H9 (cell line): ENCODE measurements at regions not wholly inside any gene's neighbourhood (a gene's known extent, or its start where the extent isn't known, plus 50 kb on each side); places are given as distances from the start of the nearest gene placed in this dataset.

Source experiments
- DNase-seq: peaks from one replicate; pipeline ENCODE4 v3.0.0-alpha.2; 2017
- H2AFZ ChIP-seq: one replicate; pipeline ENCODE4 v1.6.1; 2013; ENCODE audit warnings: mild to moderate bottlenecking, low read length, control low read depth, moderate library complexity
- H2AK5ac ChIP-seq: 2 replicates; pipeline ENCODE4 v1.6.1; 2013; ENCODE audit warnings: low read length, control low read depth, mixed read lengths; ENCODE audit not compliant: insufficient read length
- H2BK120ac ChIP-seq: one replicate; pipeline ENCODE4 v1.6.1; 2013; ENCODE audit warnings: low read depth, mild to moderate bottlenecking, low read length, control low read depth, inconsistent platforms; ENCODE audit not compliant: poor library complexity, severe bottlenecking
- H2BK12ac ChIP-seq: 2 replicates; pipeline ENCODE4 v1.6.1; 2013; ENCODE audit warnings: low read length, control low read depth, mixed read lengths, low read depth; ENCODE audit not compliant: insufficient read length
- H2BK15ac ChIP-seq: 2 replicates; pipeline ENCODE4 v1.6.1; 2013; ENCODE audit warnings: low read depth, low read length, control low read depth
- H2BK20ac ChIP-seq: one replicate; pipeline ENCODE4 v1.6.1; 2013; ENCODE audit warnings: low read depth, mild to moderate bottlenecking, low read length, control low read depth, inconsistent platforms; ENCODE audit not compliant: poor library complexity, severe bottlenecking
- H2BK5ac ChIP-seq: 2 replicates; pipeline ENCODE4 v1.6.1; 2013; ENCODE audit warnings: low read length, control low read depth, mixed read lengths; ENCODE audit not compliant: insufficient read length
- H3K14ac ChIP-seq: 2 replicates; pipeline ENCODE4 v1.6.1; 2013; ENCODE audit warnings: low read length, control low read depth; ENCODE audit not compliant: insufficient read depth
- H3K18ac ChIP-seq: 2 replicates; pipeline ENCODE4 v1.6.1; 2013; ENCODE audit warnings: low read depth, mild to moderate bottlenecking, mixed read lengths, low read length, control low read depth; ENCODE audit not compliant: insufficient read length
- H3K23ac ChIP-seq: 2 replicates; pipeline ENCODE4 v1.6.1; 2013; ENCODE audit warnings: low read length, control low read depth, mixed read lengths, low read depth; ENCODE audit not compliant: insufficient read length
- H3K23me2 ChIP-seq: 2 replicates; pipeline ENCODE4 v1.6.1; 2013; ENCODE audit warnings: low read depth, mild to moderate bottlenecking, mixed read lengths, low read length, control low read depth; ENCODE audit not compliant: insufficient read length, poor library complexity, severe bottlenecking
- H3K27ac ChIP-seq: 2 replicates; pipeline ENCODE4 v1.5.1; 2013; ENCODE audit warnings: low read length, control low read depth, mixed read lengths, low read depth; ENCODE audit not compliant: insufficient read length
- H3K27me3 ChIP-seq: 2 replicates; pipeline ENCODE4 v1.6.1; 2013; ENCODE audit warnings: low read length, control low read depth, inconsistent platforms; ENCODE audit not compliant: insufficient read depth
- H3K4ac ChIP-seq: 2 replicates; pipeline ENCODE4 v1.6.1; 2013; ENCODE audit warnings: low read depth, mild to moderate bottlenecking, control low read depth, inconsistent platforms, low read length, moderate library complexity
- H3K4me1 ChIP-seq: 2 replicates; pipeline ENCODE4 v1.6.1; 2013; ENCODE audit warnings: low read length, control low read depth, inconsistent platforms; ENCODE audit not compliant: insufficient read depth
- H3K4me2 ChIP-seq: 2 replicates; pipeline ENCODE4 v1.6.1; 2013; ENCODE audit warnings: low read length, control low read depth, mixed read lengths; ENCODE audit not compliant: insufficient read length, insufficient read depth
- H3K56ac ChIP-seq: 2 replicates; pipeline ENCODE4 v1.6.1; 2013; ENCODE audit warnings: low read depth, mild to moderate bottlenecking, mixed read lengths, low read length, control low read depth; ENCODE audit not compliant: insufficient read length
- H3K79me1 ChIP-seq: 2 replicates; pipeline ENCODE4 v1.6.1; 2013; ENCODE audit warnings: low read depth, mild to moderate bottlenecking, moderate library complexity, low read length, control low read depth, inconsistent platforms; ENCODE audit not compliant: insufficient read depth, poor library complexity, severe bottlenecking
- H3K79me2 ChIP-seq: 2 replicates; pipeline ENCODE4 v1.6.1; 2013; ENCODE audit warnings: low read length, control low read depth, inconsistent platforms; ENCODE audit not compliant: insufficient read depth
- H3K9ac ChIP-seq: 2 replicates; pipeline ENCODE4 v1.6.1; 2013; ENCODE audit warnings: low read length, control low read depth, mixed read lengths; ENCODE audit not compliant: insufficient read length; ENCODE audit errors: extremely low read depth
- H3K9me3 ChIP-seq: one replicate; pipeline ENCODE4 v1.6.1; 2013; ENCODE audit warnings: low read depth, low read length, inconsistent platforms; ENCODE audit not compliant: control insufficient read depth
- H3T11ph ChIP-seq: one replicate; pipeline ENCODE4 v1.6.1; 2013; ENCODE audit warnings: mild to moderate bottlenecking, low read length, control low read depth, inconsistent platforms
- H4K20me1 ChIP-seq: one replicate; pipeline ENCODE4 v1.6.1; 2013; ENCODE audit not compliant: control insufficient read depth, insufficient read length, insufficient read depth
- H4K5ac ChIP-seq: 2 replicates; pipeline ENCODE4 v1.6.1; 2013; ENCODE audit warnings: low read depth, mild to moderate bottlenecking, mixed read lengths, low read length, control low read depth; ENCODE audit not compliant: insufficient read length
- H4K8ac ChIP-seq: replicated peaks from 2 replicates; pipeline ENCODE4 v1.6.1; 2013; ENCODE audit warnings: low read length, control low read depth, mixed read lengths, low read depth; ENCODE audit not compliant: insufficient read length
- H4K91ac ChIP-seq: 2 replicates; pipeline ENCODE4 v1.6.1; 2013; ENCODE audit warnings: low read depth, mild to moderate bottlenecking, moderate library complexity, mixed read lengths, low read length, control low read depth; ENCODE audit not compliant: insufficient read length
- H3K27ac Mint-ChIP-seq, 3 experiments: 2 replicates in 2 of 3; 3 replicates in 1 of 3; pipeline ENCODE4 v1.8.0; 2020 to 2021; ENCODE audit warnings: mixed read lengths in 3 of 3, mild to moderate bottlenecking in 1 of 3, moderate library complexity in 1 of 3
- H3K27me3 Mint-ChIP-seq: 2 replicates; pipeline ENCODE4 v1.8.0; 2021; ENCODE audit warnings: low read depth, mild to moderate bottlenecking, moderate library complexity, mixed read lengths
- H3K36me3 Mint-ChIP-seq, 3 experiments: 2 replicates in 2 of 3; 3 replicates in 1 of 3; pipeline ENCODE4 v1.8.0; 2020 to 2021; ENCODE audit warnings: low read depth in 3 of 3, mixed read lengths in 3 of 3; ENCODE audit not compliant: insufficient read depth in 1 of 3
- H3K4me1 Mint-ChIP-seq, 2 experiments: 2 replicates each; pipeline ENCODE4 v1.8.0; 2020; ENCODE audit warnings: mixed read lengths in 2 of 2
- H3K4me3 Mint-ChIP-seq, 2 experiments: 2 replicates in 1 of 2; 3 replicates in 1 of 2; pipeline ENCODE4 v1.8.0; 2020 to 2021; ENCODE audit warnings: mild to moderate bottlenecking in 2 of 2, mixed read lengths in 2 of 2, moderate library complexity in 1 of 2
- H3K9me3 Mint-ChIP-seq, 2 experiments: 2 replicates in 1 of 2; 3 replicates in 1 of 2; pipeline ENCODE4 v1.8.0; 2020; ENCODE audit warnings: mild to moderate bottlenecking in 2 of 2, mixed read lengths in 2 of 2, moderate library complexity in 1 of 2
- CTCF ChIP-seq: fragments of 200-600 bp; sonication (generic); conservative IDR thresholded peaks from 3 replicates; pipeline ENCODE4 v1.8.0; 2021; ENCODE audit warnings: antibody characterized with exemption, mild to moderate bottlenecking
- WGBS: extraction: QIAGEN DNeasy Blood & Tissue Kit; methylation state at CpG from one replicate; pipeline ENCODE4 v1.1.7; 2013; ENCODE audit warnings: missing lambda C conversion rate, low lambda C conversion rate, mixed read lengths; ENCODE audit not compliant: insufficient read length; ENCODE audit errors: extremely low coverage; 5-methylcytosine and 5-hydroxymethylcytosine counted together

DNA sequence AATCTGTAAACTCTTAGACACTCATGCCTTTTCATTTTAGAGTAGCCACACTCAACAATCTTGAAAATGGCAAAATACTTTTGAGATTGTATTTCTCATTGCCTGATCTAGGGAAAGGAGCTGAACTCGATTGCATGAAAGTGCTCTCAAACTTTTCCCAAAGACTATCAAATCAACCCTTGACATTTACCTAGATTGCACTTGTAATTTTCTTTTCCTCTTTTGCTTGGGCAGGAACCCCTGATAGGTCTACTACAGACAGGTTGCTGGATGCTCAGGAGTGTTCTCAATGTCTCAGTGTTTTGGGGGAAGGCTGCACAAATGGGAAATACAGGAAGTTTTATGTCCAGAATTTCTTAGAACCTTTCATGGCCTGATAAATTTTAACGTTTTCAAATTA is 468.0 kb upstream of the GJE1 start:
- H3K36me3 Mint-ChIP-seq = peaks cover 0 to 2% (median 0%) of the 10 kb centered on the region in 3 experiments; a peak in 1 of 7 replicates
- no peak overlapping the region for H3K4me2 ChIP-seq
- no peak for DNase-seq
- no CpG with 5 or more reads among the region's 2 CpGs for WGBS
- no peaks in the 10 kb centered on the region for H3K9me3 Mint-ChIP-seq
- H3K18ac ChIP-seq = no peak overlapping the region
- no peak for TF ChIP-seq CTCF
- no peak overlapping the region for H2BK20ac ChIP-seq
- H3K14ac ChIP-seq = no peak overlapping the region
- H3K4me1 Mint-ChIP-seq = 0 out of 4 replicates have a peak, but pooled peaks cover 0 to 2% of the 10 kb centered on the region in 2 experiments
- H3K79me2 ChIP-seq = no peaks in the 10 kb centered on the region
- no peak overlapping the region for H3K4ac ChIP-seq
- no peak overlapping the region for H2AFZ ChIP-seq
- no peak overlapping the region for H3K23ac ChIP-seq
- H3T11ph ChIP-seq = no peak overlapping the region
- no peak overlapping the region for H2AK5ac ChIP-seq
- H3K9me3 ChIP-seq = no peaks in the 10 kb centered on the region
- H2BK5ac ChIP-seq = no peak overlapping the region
- no peak overlapping the region for H2BK120ac ChIP-seq
- no peak overlapping the region for H4K91ac ChIP-seq
- no peaks in the 10 kb centered on the region for H3K4me1 ChIP-seq
- H3K56ac ChIP-seq = no peak overlapping the region
- H3K27ac ChIP-seq = no peak overlapping the region
- H3K9ac ChIP-seq = no peak overlapping the region
- H2BK12ac ChIP-seq = no peak overlapping the region
- H3K27ac Mint-ChIP-seq = no peak overlapping the region
- no peaks in the 10 kb centered on the region for H3K23me2 ChIP-seq
- no peak overlapping the region for H2BK15ac ChIP-seq
- no peak overlapping the region for H4K5ac ChIP-seq
- no peaks in the 10 kb centered on the region for H4K20me1 ChIP-seq
- no peak overlapping the region for H4K8ac ChIP-seq
- H3K27me3 ChIP-seq = no peaks in the 10 kb centered on the region
- H3K4me3 Mint-ChIP-seq = no peak overlapping the region
- H3K27me3 Mint-ChIP-seq = no peaks in the 10 kb centered on the region
- no peaks in the 10 kb centered on the region for H3K79me1 ChIP-seq
